Endothelial cell of umbilical vein (primary cell): ENCODE measurements at regions not wholly inside any gene's neighbourhood (a gene's known extent, or its start where the extent isn't known, plus 50 kb on each side); places are given as distances from the start of the nearest gene placed in this dataset.

Experiments used
- BruUV-seq: library from RNA; stranded (reverse); fragments of 400-500 nt; replicated peaks from 2 replicates; lab custom pipeline; 2021; lab: Mats Ljungman, UMichigan
- CTCF ChIA-PET: fragments of 300-600, 350-600 bp; sonication (Branson Sonifier 250); formaldehyde crosslinking; loops from one replicate; lab custom pipeline; 2021; ENCODE audit warnings: antibody characterized with exemption, inconsistent platforms; lab: Charles Lee
- POLR2A ChIA-PET: fragments of 300-600, 350-600 bp; sonication (Branson Sonifier 250); formaldehyde crosslinking; loops from one replicate; lab custom pipeline; 2021; ENCODE audit warnings: antibody characterized with exemption, inconsistent platforms; lab: Charles Lee
- DNase-seq: peaks from one replicate; pipeline ENCODE4 v3.0.0-alpha.2; 2011; ENCODE audit warnings: low read depth, low spot score
- FAIRE-seq: peaks from 2 replicates; lab custom pipeline; 2011; peaks lifted over from hg19 to GRCh38; lab: Jason Lieb, UNC
- H2AFZ ChIP-seq: 2 replicates; pipeline ENCODE4 v1.6.0; 2012; ENCODE audit warnings: low read depth, low read length, control low read depth, inconsistent platforms
- H3K27ac ChIP-seq: 2 replicates; pipeline ENCODE4 v1.5.1; 2011; ENCODE audit warnings: low read depth, mild to moderate bottlenecking, control low read depth, low read length, moderate library complexity; ENCODE audit not compliant: insufficient read depth
- H3K27me3 ChIP-seq, 2 experiments: 2 replicates each; pipeline versions ENCODE4 v1.6.0 to v1.6.1; 2011; ENCODE audit warnings: low read length in 2 of 2, mixed read lengths in 1 of 2; ENCODE audit not compliant: control insufficient read depth in 2 of 2, insufficient read depth in 2 of 2
- H3K36me3 ChIP-seq, 2 experiments: 2 replicates in 1 of 2; 3 replicates in 1 of 2; pipeline ENCODE4 v1.5.1; 2011; ENCODE audit warnings: low read length in 2 of 2, mild to moderate bottlenecking in 1 of 2, moderate library complexity in 1 of 2; ENCODE audit not compliant: control insufficient read depth in 2 of 2, insufficient read depth in 2 of 2; ENCODE audit errors: extremely low read depth in 1 of 2
- H3K4me1 ChIP-seq: 3 replicates; pipeline ENCODE4 v1.5.1; 2011; ENCODE audit warnings: mild to moderate bottlenecking, low read length; ENCODE audit not compliant: control insufficient read depth, insufficient read depth; ENCODE audit errors: extremely low read depth
- H3K4me2 ChIP-seq: 2 replicates; pipeline ENCODE4 v1.6.1; 2011; ENCODE audit warnings: low read length, control low read depth, mixed read lengths; ENCODE audit not compliant: insufficient read depth
- H3K4me3 ChIP-seq, 3 experiments: fragments of 200-600 bp in 1 of 3; sonication (generic), shearing (Covaris generic) in 1 of 3; replicated peaks in 1 of 3; 2 replicates each; pipeline ENCODE4 v1.5.1; 2011 to 2016; ENCODE audit warnings: control low read depth in 3 of 3, low read length in 3 of 3, mild to moderate bottlenecking in 2 of 3, inconsistent platforms in 1 of 3, low read depth in 1 of 3, moderate library complexity in 1 of 3; ENCODE audit not compliant: insufficient read depth in 1 of 3
- H3K79me2 ChIP-seq: 2 replicates; pipeline ENCODE4 v1.6.0; 2012; ENCODE audit warnings: low read length, inconsistent platforms; ENCODE audit not compliant: control insufficient read depth, insufficient read depth
- H3K9ac ChIP-seq: replicated peaks from 2 replicates; pipeline ENCODE3; 2011; ENCODE audit warnings: low read length, control low read depth; ENCODE audit not compliant: insufficient read depth; ENCODE audit errors: extremely low read depth
- H3K9me1 ChIP-seq: replicated peaks from 3 replicates; pipeline ENCODE4 v1.6.0; 2011; ENCODE audit warnings: mild to moderate bottlenecking, low read length; ENCODE audit not compliant: control insufficient read depth, insufficient read depth; ENCODE audit errors: extremely low read depth
- H3K9me3 ChIP-seq: replicated peaks from 2 replicates; pipeline ENCODE4 v1.5.1; 2012; ENCODE audit warnings: low read length, inconsistent platforms; ENCODE audit not compliant: control insufficient read depth, insufficient read depth
- H4K20me1 ChIP-seq: replicated peaks from 2 replicates; pipeline ENCODE3; 2011; ENCODE audit warnings: mild to moderate bottlenecking, low read length; ENCODE audit not compliant: control insufficient read depth, insufficient read depth; ENCODE audit errors: extremely low read depth
- EZH2 ChIP-seq: IDR thresholded peaks from 2 replicates; pipeline ENCODE4 v1.6.1; 2012; ENCODE audit warnings: borderline replicate concordance, low read depth, mild to moderate bottlenecking, moderate library complexity, low read length, inconsistent platforms; ENCODE audit not compliant: severe bottlenecking
- FOS ChIP-seq: IDR thresholded peaks from 2 replicates; pipeline ENCODE4 v1.6.1; 2011; ENCODE audit warnings: mild to moderate bottlenecking, low read length, moderate library complexity, borderline replicate concordance; ENCODE audit not compliant: insufficient read depth
- GATA2 ChIP-seq: IDR thresholded peaks from 2 replicates; pipeline ENCODE4 v1.7.0; 2011; ENCODE audit warnings: low read depth, mild to moderate bottlenecking, moderate library complexity, mixed read lengths, low read length; ENCODE audit not compliant: insufficient read length, insufficient read depth
- JUN ChIP-seq: IDR thresholded peaks from 2 replicates; pipeline ENCODE4 v1.6.1; 2011; ENCODE audit warnings: borderline replicate concordance, low read depth; ENCODE audit not compliant: insufficient read length, insufficient read depth
- MYC ChIP-seq: IDR thresholded peaks from one replicate; pipeline ENCODE4 v1.6.1; 2011; ENCODE audit warnings: mild to moderate bottlenecking, low read depth, low read length
- POLR2A ChIP-seq: IDR thresholded peaks from 2 replicates; pipeline ENCODE4 v1.6.1; 2012; ENCODE audit warnings: low read depth, mild to moderate bottlenecking, control low read depth, low read length
- POLR2AphosphoS5 ChIP-seq: IDR thresholded peaks from 2 replicates; pipeline ENCODE4 v1.6.1; 2012; ENCODE audit warnings: low read depth, mild to moderate bottlenecking, control low read depth, low read length, moderate library complexity; ENCODE audit not compliant: insufficient read depth
- dilution Hi-C: fragments of 300-500 bp; cut with MboI; formaldehyde crosslinking; loops from one replicate; pipeline ENCODE4 v1.15.0; 2019; ENCODE audit warnings: low sequenced_read_pairs; ENCODE audit not compliant: extremely low pct_ligation_motif_present
- intact Hi-C: fragments of 100-400 bp; cut with micrococcal nuclease; formaldehyde crosslinking; loops from one replicate; pipeline ENCODE4 v1.10.0; 2022
- TF ChIP-seq, protein P1 (sequence below): IDR thresholded peaks from 2 replicates; pipeline ENCODE4 v1.6.1; 2011; ENCODE audit not compliant: insufficient read depth, insufficient read length
- TF ChIP-seq, protein P2 (sequence below), 2 donors: IDR thresholded peaks; 1 replicate in 1 of 2; 2 replicates in 1 of 2; pipeline ENCODE4 v1.5.1; 2011; ENCODE audit warnings: low read length in 2 of 2, mild to moderate bottlenecking in 2 of 2, moderate library complexity in 2 of 2, control low read depth in 1 of 2, inconsistent platforms in 1 of 2, low read depth in 1 of 2; ENCODE audit not compliant: insufficient read depth in 1 of 2; ENCODE audit errors: extremely low read depth in 1 of 2

DNA sequence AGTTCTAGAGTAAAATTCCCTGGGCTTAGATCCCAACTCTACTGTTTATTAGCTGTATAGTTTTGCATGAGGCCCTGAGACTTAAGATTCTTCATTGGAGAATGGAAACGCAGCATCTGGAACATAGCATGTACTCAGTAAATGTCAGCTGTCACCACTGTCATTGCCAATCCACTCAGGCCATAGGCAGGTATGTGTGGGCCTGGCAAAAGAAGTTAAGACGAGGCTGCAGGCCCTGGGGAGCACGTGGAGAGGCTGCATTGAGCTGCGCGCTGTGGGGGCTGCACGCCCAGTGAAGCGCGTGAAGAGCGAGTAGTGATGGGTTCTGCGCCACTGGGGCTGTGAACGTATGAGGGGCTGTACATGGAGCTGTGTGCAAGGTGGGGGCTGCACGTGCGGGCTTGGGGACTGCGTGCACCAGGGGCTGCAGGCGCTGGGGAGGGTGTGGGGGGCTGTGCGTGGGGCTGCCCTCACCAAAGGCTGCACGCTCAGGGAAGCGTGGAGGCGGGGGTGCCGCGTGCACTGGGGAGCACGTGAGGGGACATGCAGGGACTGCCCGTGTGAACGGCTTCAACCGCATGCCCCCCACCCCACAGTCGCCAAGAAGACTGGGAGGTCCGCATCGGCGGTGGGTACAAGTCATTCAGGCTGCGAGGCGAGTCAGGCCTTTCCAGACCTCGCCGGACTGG lies 85.5 kb downstream of the PRR15 start:
- intact Hi-C loops: loop anchor here (1.0 kb wide), 1 partner anchor 101 kb away; no protein-coding TSS in a partner anchor
- H4K20me1 ChIP-seq: no peaks in the 10 kb centered on the region
- BruUV-seq: no TSS peak
- no peak overlapping the region for H2AFZ ChIP-seq
- POLR2A ChIA-PET: no interaction called here
- H3K4me2 ChIP-seq: no peak overlapping the region
- no peaks in the 10 kb centered on the region for H3K79me2 ChIP-seq
- TF ChIP-seq, protein P1, sequence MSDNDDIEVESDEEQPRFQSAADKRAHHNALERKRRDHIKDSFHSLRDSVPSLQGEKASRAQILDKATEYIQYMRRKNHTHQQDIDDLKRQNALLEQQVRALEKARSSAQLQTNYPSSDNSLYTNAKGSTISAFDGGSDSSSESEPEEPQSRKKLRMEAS: no peak
- TF ChIP-seq MYC (no peak), JUN (no peak), EZH2 (no peak), POLR2AphosphoS5 (no peak), POLR2A (no peak), GATA2 (no peak), FOS (no peak)
- TF ChIP-seq, protein P2, sequence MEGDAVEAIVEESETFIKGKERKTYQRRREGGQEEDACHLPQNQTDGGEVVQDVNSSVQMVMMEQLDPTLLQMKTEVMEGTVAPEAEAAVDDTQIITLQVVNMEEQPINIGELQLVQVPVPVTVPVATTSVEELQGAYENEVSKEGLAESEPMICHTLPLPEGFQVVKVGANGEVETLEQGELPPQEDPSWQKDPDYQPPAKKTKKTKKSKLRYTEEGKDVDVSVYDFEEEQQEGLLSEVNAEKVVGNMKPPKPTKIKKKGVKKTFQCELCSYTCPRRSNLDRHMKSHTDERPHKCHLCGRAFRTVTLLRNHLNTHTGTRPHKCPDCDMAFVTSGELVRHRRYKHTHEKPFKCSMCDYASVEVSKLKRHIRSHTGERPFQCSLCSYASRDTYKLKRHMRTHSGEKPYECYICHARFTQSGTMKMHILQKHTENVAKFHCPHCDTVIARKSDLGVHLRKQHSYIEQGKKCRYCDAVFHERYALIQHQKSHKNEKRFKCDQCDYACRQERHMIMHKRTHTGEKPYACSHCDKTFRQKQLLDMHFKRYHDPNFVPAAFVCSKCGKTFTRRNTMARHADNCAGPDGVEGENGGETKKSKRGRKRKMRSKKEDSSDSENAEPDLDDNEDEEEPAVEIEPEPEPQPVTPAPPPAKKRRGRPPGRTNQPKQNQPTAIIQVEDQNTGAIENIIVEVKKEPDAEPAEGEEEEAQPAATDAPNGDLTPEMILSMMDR (IDR thresholded peaks at IDR 0.05; ENCODE audit: extremely low read depth in 1 of 2, insufficient read depth in 1 of 2, low read depth in 1 of 2, low read length in 2 of 2): no peak
- H3K9me1 ChIP-seq: no peaks in the 10 kb centered on the region
- H3K4me3 ChIP-seq: no peak overlapping the region
- no peaks in the 10 kb centered on the region for H3K4me1 ChIP-seq
- no peak overlapping the region for H3K9ac ChIP-seq
- dilution Hi-C loops: no loop called here
- CTCF ChIA-PET: interaction anchor here (3.3 kb wide), 1 partner anchor 13 kb away, joined by 13 read pairs; no protein-coding TSS in a partner anchor
- FAIRE-seq: no peak
- H3K27ac ChIP-seq: no peak overlapping the region
- DNase-seq: no peak
- no peaks in the 10 kb centered on the region for H3K9me3 ChIP-seq
- no peaks in the 10 kb centered on the region for H3K27me3 ChIP-seq
- no peaks in the 10 kb centered on the region for H3K36me3 ChIP-seq
